IMR-90 (cell line): ENCODE measurements at regions not wholly inside any gene's neighbourhood (a gene's known extent, or its start where the extent isn't known, plus 50 kb on each side); places are given as distances from the start of the nearest gene placed in this dataset.

Source experiments
- CEBPB ChIP-seq: IDR thresholded peaks from 2 replicates; pipeline ENCODE4 v1.6.1; 2012; ENCODE audit warnings: low read depth, low read length, improper control_type of control experiment
- CHD1 ChIP-seq: IDR thresholded peaks from 2 replicates; pipeline ENCODE4 v1.6.1; 2012; ENCODE audit warnings: low read depth, low read length, improper control_type of control experiment
- CTCF ChIP-seq: conservative IDR thresholded peaks from 2 replicates; pipeline ENCODE4 v1.5.1; 2012; ENCODE audit warnings: mild to moderate bottlenecking, low read depth, low read length, improper control_type of control experiment
- POLR2A ChIP-seq: IDR thresholded peaks from 2 replicates; pipeline ENCODE4 v1.6.1; 2012; ENCODE audit warnings: mild to moderate bottlenecking, low read depth, low read length
- RFX5 ChIP-seq: IDR thresholded peaks from 2 replicates; pipeline ENCODE4 v1.8.0; 2012; ENCODE audit warnings: low read depth, mild to moderate bottlenecking, low read length, moderate library complexity
- USF2 ChIP-seq: fragments of 150-350 bp; IDR thresholded peaks from 2 replicates; pipeline ENCODE4 v1.6.1; 2017; ENCODE audit warnings: mild to moderate bottlenecking, antibody characterized with exemption, low read length, low read depth

- no peak for TF ChIP-seq CEBPB
- TF ChIP-seq RFX5: no peak
- no peak for TF ChIP-seq CTCF
- TF ChIP-seq CHD1: no peak
- TF ChIP-seq POLR2A: no peak
- no peak for TF ChIP-seq USF2
Measured at GRCh38 chr3:106566277-106566676, 697.5 kb upstream of the CBLB start.
